MM.1S (cell line): ENCODE measurements at regions not wholly inside any gene's neighbourhood (a gene's known extent, or its start where the extent isn't known, plus 50 kb on each side); places are given as distances from the start of the nearest gene placed in this dataset.

Source experiments
- DNase-seq: peaks from one replicate; pipeline ENCODE4 v3.0.0-alpha.2; 2015
- H2AFZ ChIP-seq: fragments of 300-600 bp; sonication (generic); 2 replicates; pipeline ENCODE4 v1.6.0; 2016; ENCODE audit warnings: antibody characterized with exemption, low read length
- H3F3A ChIP-seq: fragments of 300-600 bp; sonication (generic); 2 replicates; pipeline ENCODE4 v1.6.1; 2016; ENCODE audit warnings: mild to moderate bottlenecking, antibody characterized with exemption, low read length, moderate library complexity, mixed read lengths; ENCODE audit not compliant: insufficient read depth
- H3K27ac ChIP-seq: fragments of 300-600 bp; sonication (generic); 2 replicates; pipeline ENCODE4 v1.5.1; 2016; ENCODE audit warnings: mild to moderate bottlenecking, low read length
- H3K27me3 ChIP-seq: fragments of 300-600 bp; sonication (generic); replicated peaks from 2 replicates; pipeline ENCODE4 v1.6.0; 2016; ENCODE audit warnings: low read length; ENCODE audit not compliant: insufficient read depth
- H3K36me3 ChIP-seq: fragments of 300-600 bp; sonication (generic); replicated peaks from 2 replicates; pipeline ENCODE4 v1.6.1; 2016; ENCODE audit warnings: mild to moderate bottlenecking, low read length, mixed read lengths; ENCODE audit not compliant: insufficient read depth
- H3K4me1 ChIP-seq: fragments of 300-600 bp; sonication (generic); 2 replicates; pipeline ENCODE4 v1.6.1; 2016; ENCODE audit warnings: low read length, mixed read lengths
- H3K4me2 ChIP-seq: fragments of 300-600 bp; sonication (generic); 2 replicates; pipeline ENCODE4 v1.6.0; 2016; ENCODE audit warnings: low read depth, low read length
- H3K4me3 ChIP-seq: fragments of 300-600 bp; sonication (generic); 2 replicates; pipeline ENCODE4 v1.5.1; 2016; ENCODE audit warnings: low read length, mixed read lengths
- H3K79me2 ChIP-seq: fragments of 300-600 bp; sonication (generic); 2 replicates; pipeline ENCODE4 v1.6.1; 2016; ENCODE audit warnings: mixed run types, low read length, mixed read lengths
- H3K9ac ChIP-seq: fragments of 300-600 bp; sonication (generic); 2 replicates; pipeline ENCODE4 v1.6.1; 2016; ENCODE audit warnings: low read length, mixed read lengths
- H3K9me2 ChIP-seq: fragments of 300-600 bp; sonication (generic); replicated peaks from 2 replicates; pipeline ENCODE4 v1.6.1; 2016; ENCODE audit warnings: mild to moderate bottlenecking, low read length, mixed read lengths; ENCODE audit not compliant: insufficient read depth
- H3K9me3 ChIP-seq: fragments of 300-600 bp; sonication (generic); replicated peaks from 2 replicates; pipeline ENCODE4 v1.6.1; 2016; ENCODE audit warnings: mild to moderate bottlenecking, low read length, mixed read lengths; ENCODE audit not compliant: insufficient read depth
- H4K20me1 ChIP-seq: fragments of 300-600 bp; sonication (generic); 2 replicates; pipeline ENCODE4 v1.6.1; 2016; ENCODE audit warnings: mild to moderate bottlenecking, low read length, moderate library complexity, mixed read lengths; ENCODE audit not compliant: insufficient read depth
- EZH2 ChIP-seq: fragments of 300-600 bp; sonication (generic); optimal IDR thresholded peaks from 2 replicates; pipeline ENCODE3; 2017; ENCODE audit warnings: low read depth, mild to moderate bottlenecking, antibody characterized with exemption, low read length, mixed read lengths
- EZH2phosphoT487 ChIP-seq: fragments of 300-600 bp; sonication (generic); IDR thresholded peaks from 2 replicates; pipeline ENCODE4 v1.6.1; 2018; ENCODE audit warnings: antibody characterized with exemption, low read length
- TF ChIP-seq, protein P1 (sequence below): fragments of 300-600 bp; sonication (generic); IDR thresholded peaks from 2 replicates; pipeline ENCODE4 v1.5.1; 2016; ENCODE audit warnings: antibody characterized with exemption, low read length, mixed read lengths

DNA sequence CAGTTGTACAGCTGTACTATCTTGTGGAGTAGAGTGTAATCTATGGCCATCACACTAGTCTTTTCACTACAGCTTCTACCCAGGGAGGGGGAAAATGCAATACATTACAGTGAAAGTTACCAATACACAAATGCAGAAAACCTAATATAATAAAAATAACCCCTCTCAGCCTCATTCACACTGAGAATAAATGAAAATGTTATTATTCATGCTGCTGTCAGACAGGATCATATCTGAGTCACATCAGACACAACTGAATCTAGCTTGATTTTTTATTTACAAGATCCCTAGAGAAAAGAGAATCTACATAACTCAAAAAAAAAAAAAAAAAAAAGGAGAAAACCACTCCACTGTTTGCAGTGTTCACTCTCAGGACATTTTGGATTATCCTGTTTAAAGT lies 293.9 kb upstream of the ESRRG start:
- H3F3A ChIP-seq = no peaks in the 10 kb centered on the region

DNA sequence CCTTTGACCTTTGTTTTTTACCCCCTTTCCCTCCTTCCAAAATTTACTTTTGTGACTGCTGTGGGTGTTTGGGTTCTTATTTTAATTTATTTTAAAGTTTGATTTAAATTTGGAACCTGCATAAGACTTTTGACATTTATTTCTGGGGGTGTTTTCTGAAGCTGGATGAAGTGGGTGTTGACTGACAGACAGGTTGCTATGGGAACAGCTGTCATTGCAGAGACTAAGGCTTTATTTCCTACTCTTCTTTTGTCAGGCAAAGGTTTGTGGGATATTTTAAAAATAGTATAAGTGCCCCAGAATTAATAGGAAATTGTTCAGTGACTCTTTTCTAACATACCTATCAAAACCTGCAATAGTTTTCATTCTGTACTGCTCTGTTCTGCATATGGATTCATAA lies 290.8 kb upstream of the ESRRG start:
- Histone ChIP-seq H3K9ac (no peak overlapping the region), H3K4me2 (no peak overlapping the region), H2AFZ (no peak overlapping the region), H3K9me3 (no peaks in the 10 kb centered on the region), H3K27me3 (no peaks in the 10 kb centered on the region), H3K4me1 (no peaks in the 10 kb centered on the region), H4K20me1 (no peaks in the 10 kb centered on the region), H3F3A (no peaks in the 10 kb centered on the region), H3K27ac (no peak overlapping the region), H3K36me3 (no peaks in the 10 kb centered on the region), H3K79me2 (no peaks in the 10 kb centered on the region), H3K9me2 (no peaks in the 10 kb centered on the region), H3K4me3 (no peak overlapping the region)
- DNase-seq = no peak
- TF ChIP-seq EZH2 (no peak), EZH2phosphoT487 (no peak)
- TF ChIP-seq, protein P1, sequence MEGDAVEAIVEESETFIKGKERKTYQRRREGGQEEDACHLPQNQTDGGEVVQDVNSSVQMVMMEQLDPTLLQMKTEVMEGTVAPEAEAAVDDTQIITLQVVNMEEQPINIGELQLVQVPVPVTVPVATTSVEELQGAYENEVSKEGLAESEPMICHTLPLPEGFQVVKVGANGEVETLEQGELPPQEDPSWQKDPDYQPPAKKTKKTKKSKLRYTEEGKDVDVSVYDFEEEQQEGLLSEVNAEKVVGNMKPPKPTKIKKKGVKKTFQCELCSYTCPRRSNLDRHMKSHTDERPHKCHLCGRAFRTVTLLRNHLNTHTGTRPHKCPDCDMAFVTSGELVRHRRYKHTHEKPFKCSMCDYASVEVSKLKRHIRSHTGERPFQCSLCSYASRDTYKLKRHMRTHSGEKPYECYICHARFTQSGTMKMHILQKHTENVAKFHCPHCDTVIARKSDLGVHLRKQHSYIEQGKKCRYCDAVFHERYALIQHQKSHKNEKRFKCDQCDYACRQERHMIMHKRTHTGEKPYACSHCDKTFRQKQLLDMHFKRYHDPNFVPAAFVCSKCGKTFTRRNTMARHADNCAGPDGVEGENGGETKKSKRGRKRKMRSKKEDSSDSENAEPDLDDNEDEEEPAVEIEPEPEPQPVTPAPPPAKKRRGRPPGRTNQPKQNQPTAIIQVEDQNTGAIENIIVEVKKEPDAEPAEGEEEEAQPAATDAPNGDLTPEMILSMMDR = no peak

More for the DNA sequence above, 293.9 kb upstream of the ESRRG start:
- DNase-seq = no peak
- Histone ChIP-seq H3K9ac (no peak overlapping the region), H3K36me3 (no peaks in the 10 kb centered on the region), H3K9me3 (no peaks in the 10 kb centered on the region), H3K9me2 (no peaks in the 10 kb centered on the region), H3K4me2 (no peak overlapping the region), H3K27me3 (no peaks in the 10 kb centered on the region), H2AFZ (no peak overlapping the region), H3K27ac (no peak overlapping the region), H3K4me3 (no peak overlapping the region), H4K20me1 (no peaks in the 10 kb centered on the region), H3K4me1 (no peaks in the 10 kb centered on the region), H3K79me2 (no peaks in the 10 kb centered on the region)
- TF ChIP-seq EZH2phosphoT487 (no peak), EZH2 (no peak)
- TF ChIP-seq, protein P1 = no peak

DNA sequence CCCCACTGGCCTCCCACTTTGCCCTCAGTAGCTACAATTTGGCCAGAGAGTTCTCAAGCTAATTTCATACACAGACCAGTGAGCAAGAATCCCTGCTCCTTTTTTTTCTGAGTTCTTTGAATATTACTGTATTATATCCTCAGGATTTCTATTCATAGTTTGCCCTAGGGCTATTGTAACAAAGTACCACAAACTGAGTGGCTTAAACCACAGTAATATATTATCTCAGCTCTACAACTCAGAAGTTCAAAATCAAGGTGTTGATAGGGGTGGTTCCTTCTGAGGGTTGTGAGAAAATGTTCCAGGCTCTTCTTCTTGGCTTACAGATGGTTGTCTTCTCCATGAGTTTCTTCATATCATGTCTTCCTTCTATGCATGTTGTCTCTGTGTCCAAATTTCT lies 289.4 kb upstream of the ESRRG start:
- no peak overlapping the region for H3K4me3 ChIP-seq
- H3K36me3 ChIP-seq = no peaks in the 10 kb centered on the region
- no peaks in the 10 kb centered on the region for H3F3A ChIP-seq
- H3K9me2 ChIP-seq = no peaks in the 10 kb centered on the region
- no peaks in the 10 kb centered on the region for H3K27me3 ChIP-seq
- no peaks in the 10 kb centered on the region for H3K4me1 ChIP-seq
- H2AFZ ChIP-seq = no peak overlapping the region
- H3K9me3 ChIP-seq = no peaks in the 10 kb centered on the region
- no peaks in the 10 kb centered on the region for H3K79me2 ChIP-seq
- DNase-seq = no peak
- no peak overlapping the region for H3K27ac ChIP-seq
- H4K20me1 ChIP-seq = no peaks in the 10 kb centered on the region
- no peak overlapping the region for H3K4me2 ChIP-seq
- H3K9ac ChIP-seq = no peak overlapping the region
- TF ChIP-seq EZH2 (no peak), EZH2phosphoT487 (no peak)
- TF ChIP-seq, protein P1 = no peak
